ENCODE measurements at regions not wholly inside any gene's neighbourhood (a gene's known extent, or its start where the extent isn't known, plus 50 kb on each side); places are given as distances from the start of the nearest gene placed in this dataset.
"Not testable (repeated sequence)": the region's sequence is repeated elsewhere in the genome, so short reads cannot be mapped to it uniquely, and the experiment has no call there.

DNA sequence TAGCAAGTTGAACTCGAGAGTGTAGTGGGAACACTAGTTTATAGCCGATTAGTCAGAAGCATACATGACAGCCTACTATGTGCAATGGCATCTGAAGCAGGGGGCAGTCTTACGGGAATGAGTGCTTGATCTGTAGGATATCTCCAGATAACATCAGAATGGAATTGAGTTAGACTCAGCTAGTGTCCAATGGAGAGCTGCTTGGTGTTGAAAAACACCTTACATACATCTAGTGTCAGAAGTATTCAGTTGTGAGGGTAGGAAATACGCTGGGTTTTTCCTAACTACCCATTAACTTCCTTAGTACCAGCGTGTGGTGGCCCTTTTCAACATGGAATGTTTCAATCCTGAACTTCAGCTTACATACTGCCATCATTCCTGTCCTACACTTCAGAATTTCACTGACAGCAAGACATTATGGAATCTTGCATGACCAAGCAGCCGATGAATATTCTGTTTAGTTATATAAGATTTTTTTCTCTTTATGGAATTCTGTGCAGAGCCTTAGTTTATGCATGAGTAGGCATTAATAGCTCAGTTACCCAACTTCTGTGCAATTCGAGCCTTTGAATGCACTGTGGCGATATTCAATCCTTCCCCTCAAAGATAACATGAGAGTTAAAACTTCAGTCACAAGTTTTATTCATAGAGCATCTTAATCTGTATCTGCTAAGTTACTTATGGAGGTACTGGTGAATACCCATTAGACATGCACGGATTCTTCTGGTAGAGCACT is 218.6 kb upstream of the MOCS1 start:
- no peak for DNase-seq (ENCODE audit: low spot score)

- DNase-seq (ENCODE audit: low spot score), result no peak
These were observed 217.9 kb upstream of the MOCS1 start for GRCh38 chr6:40152196-40152595.

DNA sequence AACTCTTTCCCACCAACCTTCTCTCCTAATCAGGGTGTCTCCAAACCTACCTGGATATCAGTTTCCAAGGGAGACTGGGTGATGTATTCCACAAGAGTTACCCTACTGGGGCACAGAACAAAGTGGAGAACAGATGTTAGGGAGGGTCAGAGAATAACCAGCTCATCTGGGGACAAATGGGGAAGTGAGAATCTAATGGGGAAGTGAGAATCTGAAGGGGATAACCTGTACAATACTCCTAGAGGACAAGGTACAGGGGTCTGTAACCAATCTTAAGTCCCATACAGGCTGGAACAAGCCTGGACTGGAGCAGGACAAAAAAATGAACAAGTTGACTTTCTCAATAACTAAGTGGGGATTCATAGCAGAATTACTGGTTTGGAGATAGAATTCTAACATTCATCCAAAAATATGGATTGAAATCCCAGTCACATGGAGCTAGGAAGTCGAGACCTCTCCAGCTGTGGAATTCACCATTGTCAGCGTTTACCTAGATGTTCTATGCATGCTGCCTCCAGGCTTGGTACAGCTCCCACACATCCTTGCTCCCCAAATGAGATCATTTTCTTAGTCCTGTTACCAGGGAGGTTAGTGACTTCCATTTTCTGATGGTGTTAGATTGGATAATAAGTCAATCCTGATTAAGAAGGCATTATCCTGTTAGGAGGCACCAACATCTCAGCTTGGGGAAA is 214.8 kb upstream of the MOCS1 start:
- DNase-seq (ENCODE audit: low spot score), result no peak

DNA sequence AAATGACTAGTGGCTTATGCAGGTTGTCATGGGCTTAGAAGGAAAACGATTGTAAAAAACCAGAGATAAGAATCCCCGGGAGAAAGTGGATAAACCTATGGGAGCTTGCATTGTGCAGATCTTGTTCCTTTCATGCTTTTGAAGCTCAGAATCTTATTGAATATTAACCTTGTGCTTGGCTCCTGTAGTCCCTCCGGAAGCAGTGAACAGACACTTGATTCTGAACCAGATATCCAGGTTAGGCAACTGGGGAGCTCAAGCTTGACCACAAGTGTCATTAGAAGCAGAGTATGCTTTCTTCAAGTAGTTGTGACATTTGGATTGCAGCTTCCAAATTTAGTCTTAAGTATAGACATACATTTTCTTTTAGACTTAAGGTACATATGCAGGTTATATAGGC is 212.6 kb upstream of the MOCS1 start:
- DNase-seq (ENCODE audit: low spot score), result no peak

DNA sequence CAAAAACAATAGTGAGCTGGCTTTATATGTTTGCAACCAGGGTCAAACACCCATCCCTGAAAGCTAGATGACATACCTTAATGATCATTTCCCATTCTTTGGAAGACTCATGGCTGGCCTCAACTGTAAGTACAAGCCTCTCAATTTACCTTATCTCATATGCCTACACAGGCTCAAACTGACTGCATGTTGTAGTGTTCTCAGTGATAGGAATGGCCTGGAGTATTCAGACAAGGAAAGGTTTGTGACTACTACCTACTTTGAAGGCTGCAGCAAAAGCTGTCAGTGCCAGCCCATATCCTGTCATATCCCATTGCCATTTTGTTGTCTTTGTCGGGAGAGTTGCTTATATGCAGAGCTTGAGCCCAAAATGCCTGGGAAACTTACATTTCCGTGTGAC is 205.2 kb upstream of the MOCS1 start:
- DNase-seq (ENCODE audit: low spot score), result no peak

- peak; percentile 66 for DNase-seq (ENCODE audit: low spot score)
These were observed 204.0 kb upstream of the MOCS1 start for GRCh38 chr6:40138273-40138720.

GRCh38 chr6:40135491-40136072 is 201.3 kb upstream of the MOCS1 start:
- no peak for DNase-seq (ENCODE audit: low spot score)

DNA sequence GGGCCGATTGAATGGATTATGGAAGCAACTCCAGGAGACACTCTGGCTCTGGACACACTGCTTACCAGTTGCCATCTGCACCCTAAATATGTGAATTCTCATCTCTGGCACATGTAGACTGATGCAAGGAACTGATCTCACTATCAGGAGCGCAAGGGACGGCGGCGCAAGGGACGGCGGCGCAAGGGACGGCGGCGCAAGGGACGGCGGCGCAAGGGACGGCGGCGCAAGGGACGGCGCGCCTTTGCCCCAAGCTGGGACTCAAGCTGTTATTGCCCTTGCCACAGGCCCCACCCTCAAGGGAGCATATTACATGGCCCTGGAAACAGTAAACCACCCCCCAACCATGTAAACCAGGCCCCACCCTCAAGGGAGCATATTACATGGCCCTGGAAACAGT is 199.7 kb upstream of the MOCS1 start:
- not testable (repeated sequence) for DNase-seq (ENCODE audit: low spot score)

GRCh38 chr6:40131675-40132074 is 197.4 kb upstream of the MOCS1 start:
- DNase-seq (ENCODE audit: low spot score), result no peak

- DNase-seq (ENCODE audit: low spot score), result no peak
These were observed 193.9 kb upstream of the MOCS1 start for GRCh38 chr6:40128127-40128526.

- DNase-seq (ENCODE audit: low spot score), result no peak
These were observed 191.6 kb upstream of the MOCS1 start for GRCh38 chr6:40125680-40126394.

DNA sequence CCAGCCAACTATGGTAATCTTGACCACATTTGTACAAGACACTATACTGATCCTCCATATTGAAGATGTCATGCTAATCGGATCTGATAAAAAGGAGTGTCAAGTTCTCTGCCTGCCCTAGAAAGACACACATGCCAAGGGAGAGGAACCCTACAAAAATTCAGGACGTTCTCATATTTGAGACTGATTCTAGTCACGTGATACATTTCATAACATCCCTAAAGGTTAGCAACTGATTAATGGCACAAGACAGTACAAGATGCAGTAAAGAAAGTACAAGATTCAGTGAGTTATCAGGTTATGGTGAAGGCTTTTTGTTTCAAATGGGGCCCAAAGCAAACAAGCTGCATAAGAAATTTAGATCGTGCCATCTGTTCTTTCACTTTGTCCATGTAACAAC is 190.7 kb upstream of the MOCS1 start:
- DNase-seq (ENCODE audit: low spot score), result no peak

DNA sequence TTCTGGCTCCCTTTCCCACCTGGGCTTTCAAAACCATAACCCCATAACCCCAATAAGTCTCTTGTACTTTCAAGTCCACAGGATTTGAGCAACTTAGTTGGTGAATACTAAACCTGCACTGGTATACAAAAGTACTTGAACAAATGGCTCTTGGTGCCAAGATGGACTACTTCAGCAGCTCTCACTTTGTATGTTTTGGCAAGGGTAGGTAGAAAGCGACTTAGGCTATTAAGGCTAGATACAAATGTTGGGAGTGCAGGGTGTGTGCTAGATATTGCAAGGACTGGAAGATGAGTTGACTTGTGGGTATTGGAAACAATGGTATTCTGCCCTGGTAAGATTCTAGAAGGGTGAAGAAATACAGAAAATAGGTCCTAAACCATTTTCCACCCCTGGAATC is 182.6 kb upstream of the MOCS1 start:
- no peak for DNase-seq (ENCODE audit: low spot score)

DNA sequence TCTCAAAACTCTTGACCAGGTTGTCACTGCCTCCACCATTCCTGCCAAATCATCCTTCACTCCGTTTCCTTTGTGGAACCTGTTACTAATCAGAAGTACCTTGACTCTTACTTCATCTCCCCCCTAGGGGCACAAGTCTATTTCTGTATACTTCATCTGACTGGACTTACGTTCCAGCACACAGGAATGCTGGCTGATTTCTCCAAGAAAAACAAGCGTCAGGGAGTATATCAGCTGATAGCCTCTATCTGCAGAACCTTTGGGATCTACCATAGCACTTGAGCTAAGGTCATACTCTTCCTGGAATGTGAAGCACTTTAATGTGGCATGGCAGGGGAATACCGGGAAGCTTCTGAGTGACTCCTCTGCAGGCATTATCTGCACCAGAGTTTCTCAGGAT is 178.1 kb upstream of the MOCS1 start:
- DNase-seq (ENCODE audit: low spot score), result no peak

- DNase-seq (ENCODE audit: low spot score), result no peak
These were observed 174.5 kb upstream of the MOCS1 start for GRCh38 chr6:40108736-40109135.

- DNase-seq (ENCODE audit: low spot score), result no peak
These were observed 172.6 kb upstream of the MOCS1 start for GRCh38 chr6:40106840-40107239.

DNA sequence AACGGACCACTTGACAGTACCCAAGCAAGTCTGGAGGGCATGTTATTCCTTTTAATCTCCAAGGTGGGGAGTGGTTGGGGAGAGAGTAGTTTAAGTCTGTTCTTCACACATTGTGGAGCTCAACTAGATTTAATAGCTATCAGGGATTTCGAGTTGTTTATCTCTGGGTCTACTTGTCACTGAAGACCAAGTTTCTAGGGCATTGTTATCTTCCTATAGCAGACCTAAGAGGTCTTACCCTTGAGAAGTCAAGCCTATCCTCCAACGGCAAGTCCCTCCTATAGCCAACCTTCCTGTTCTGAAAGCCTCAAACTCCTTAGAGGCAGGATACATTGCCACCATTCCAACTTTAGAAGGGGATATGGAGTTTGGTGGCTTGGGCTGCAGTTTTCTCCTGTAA is 164.5 kb upstream of the MOCS1 start:
- DNase-seq (ENCODE audit: low spot score), result no peak

DNA sequence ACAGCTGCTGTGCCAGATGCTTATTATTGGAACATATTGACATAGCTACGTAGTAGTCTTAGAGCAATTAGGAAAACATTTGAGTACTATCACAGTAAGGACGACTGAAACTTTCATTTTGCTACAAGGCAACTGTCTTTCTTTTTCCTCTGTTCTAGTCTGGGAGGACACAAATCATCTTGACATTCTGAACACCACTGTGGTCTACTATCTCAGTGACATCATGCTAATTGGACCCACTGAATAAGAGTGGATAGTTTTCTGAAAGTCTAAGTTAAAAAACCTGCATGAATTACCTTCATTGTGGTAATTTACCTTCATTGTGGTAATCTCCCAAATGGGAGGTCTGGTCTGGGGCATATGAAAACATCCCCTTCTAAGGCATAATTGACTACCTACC is 163.3 kb upstream of the MOCS1 start:
- DNase-seq (ENCODE audit: low spot score), result no peak

DNA sequence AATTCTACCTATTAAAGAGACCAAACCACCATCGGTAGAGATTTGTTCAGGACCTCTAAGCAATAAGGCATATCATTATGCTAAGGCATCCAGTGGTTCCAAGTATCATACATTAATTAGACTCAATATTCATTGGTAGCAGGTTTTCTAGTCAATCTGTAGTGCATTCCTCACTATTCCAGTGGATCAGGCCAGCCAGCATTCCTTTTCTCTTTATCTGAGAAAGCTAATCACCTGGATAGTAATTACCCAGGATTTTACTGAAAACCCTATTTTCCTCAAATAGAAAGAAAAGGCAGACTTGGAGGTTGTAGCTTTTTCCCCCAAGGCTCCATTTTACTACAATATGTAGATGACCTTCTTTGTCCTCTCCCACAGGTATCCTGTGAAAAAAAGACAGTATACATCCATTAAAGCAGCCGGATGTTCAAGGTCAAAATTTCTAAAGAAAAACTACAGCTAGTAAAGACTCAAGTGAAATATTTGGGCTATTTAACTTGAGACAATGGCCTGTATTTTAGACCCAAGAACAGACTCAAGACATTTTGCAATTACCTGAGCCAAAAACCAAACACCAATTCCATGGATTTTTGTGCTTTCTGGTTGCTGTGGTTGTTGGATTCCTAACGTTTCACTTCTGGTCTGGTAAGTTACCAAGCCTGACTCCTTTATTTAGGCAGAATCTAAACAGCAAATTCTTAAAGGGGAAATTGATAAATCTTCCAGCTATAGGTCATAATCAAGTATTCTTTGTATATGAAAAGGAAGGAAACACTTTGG is 149.1 kb upstream of the MOCS1 start:
- no peak for DNase-seq (ENCODE audit: low spot score)

GRCh38 chr6:40082278-40083043 is 148.2 kb upstream of the MOCS1 start:
- DNase-seq (ENCODE audit: low spot score), result no peak

DNA sequence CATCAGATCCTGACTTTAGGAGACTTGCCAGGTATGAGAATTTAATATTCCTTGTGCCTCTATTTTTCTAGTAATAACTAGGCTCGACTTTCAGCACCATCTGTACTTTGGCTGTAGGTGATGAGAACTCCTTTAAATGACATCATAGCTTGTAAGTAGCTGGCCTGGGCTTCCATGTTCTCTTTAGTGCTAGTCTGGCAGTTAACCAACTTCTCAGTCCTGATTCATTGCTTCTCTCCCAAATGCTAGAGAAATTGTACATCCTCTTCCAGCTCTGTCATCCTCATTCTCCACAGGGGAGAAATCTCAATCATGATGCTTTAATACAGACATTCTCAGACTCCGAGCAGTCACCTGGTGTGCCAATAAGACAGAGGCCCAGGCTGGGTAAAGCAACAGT is 143.5 kb upstream of the MOCS1 start:
- DNase-seq (ENCODE audit: low spot score), result no peak

Measured in ureter (tissue), 1 donor.